MM.1S (cell line): ENCODE measurements at regions not wholly inside any gene's neighbourhood (a gene's known extent, or its start where the extent isn't known, plus 50 kb on each side); places are given as distances from the start of the nearest gene placed in this dataset.

Source experiments
- DNase-seq: peaks from one replicate; pipeline ENCODE4 v3.0.0-alpha.2; 2015
- H2AFZ ChIP-seq: fragments of 300-600 bp; sonication (generic); 2 replicates; pipeline ENCODE4 v1.6.0; 2016; ENCODE audit warnings: antibody characterized with exemption, low read length
- H3F3A ChIP-seq: fragments of 300-600 bp; sonication (generic); 2 replicates; pipeline ENCODE4 v1.6.1; 2016; ENCODE audit warnings: mild to moderate bottlenecking, antibody characterized with exemption, low read length, moderate library complexity, mixed read lengths; ENCODE audit not compliant: insufficient read depth
- H3K27ac ChIP-seq: fragments of 300-600 bp; sonication (generic); 2 replicates; pipeline ENCODE4 v1.5.1; 2016; ENCODE audit warnings: mild to moderate bottlenecking, low read length
- H3K27me3 ChIP-seq: fragments of 300-600 bp; sonication (generic); replicated peaks from 2 replicates; pipeline ENCODE4 v1.6.0; 2016; ENCODE audit warnings: low read length; ENCODE audit not compliant: insufficient read depth
- H3K36me3 ChIP-seq: fragments of 300-600 bp; sonication (generic); replicated peaks from 2 replicates; pipeline ENCODE4 v1.6.1; 2016; ENCODE audit warnings: mild to moderate bottlenecking, low read length, mixed read lengths; ENCODE audit not compliant: insufficient read depth
- H3K4me1 ChIP-seq: fragments of 300-600 bp; sonication (generic); 2 replicates; pipeline ENCODE4 v1.6.1; 2016; ENCODE audit warnings: low read length, mixed read lengths
- H3K4me2 ChIP-seq: fragments of 300-600 bp; sonication (generic); 2 replicates; pipeline ENCODE4 v1.6.0; 2016; ENCODE audit warnings: low read depth, low read length
- H3K4me3 ChIP-seq: fragments of 300-600 bp; sonication (generic); 2 replicates; pipeline ENCODE4 v1.5.1; 2016; ENCODE audit warnings: low read length, mixed read lengths
- H3K79me2 ChIP-seq: fragments of 300-600 bp; sonication (generic); 2 replicates; pipeline ENCODE4 v1.6.1; 2016; ENCODE audit warnings: mixed run types, low read length, mixed read lengths
- H3K9ac ChIP-seq: fragments of 300-600 bp; sonication (generic); 2 replicates; pipeline ENCODE4 v1.6.1; 2016; ENCODE audit warnings: low read length, mixed read lengths
- H3K9me2 ChIP-seq: fragments of 300-600 bp; sonication (generic); replicated peaks from 2 replicates; pipeline ENCODE4 v1.6.1; 2016; ENCODE audit warnings: mild to moderate bottlenecking, low read length, mixed read lengths; ENCODE audit not compliant: insufficient read depth
- H3K9me3 ChIP-seq: fragments of 300-600 bp; sonication (generic); replicated peaks from 2 replicates; pipeline ENCODE4 v1.6.1; 2016; ENCODE audit warnings: mild to moderate bottlenecking, low read length, mixed read lengths; ENCODE audit not compliant: insufficient read depth
- H4K20me1 ChIP-seq: fragments of 300-600 bp; sonication (generic); 2 replicates; pipeline ENCODE4 v1.6.1; 2016; ENCODE audit warnings: mild to moderate bottlenecking, low read length, moderate library complexity, mixed read lengths; ENCODE audit not compliant: insufficient read depth
- CTCF ChIP-seq: fragments of 300-600 bp; sonication (generic); IDR thresholded peaks from 2 replicates; pipeline ENCODE4 v1.5.1; 2016; ENCODE audit warnings: antibody characterized with exemption, low read length, mixed read lengths
- EZH2 ChIP-seq: fragments of 300-600 bp; sonication (generic); optimal IDR thresholded peaks from 2 replicates; pipeline ENCODE3; 2017; ENCODE audit warnings: low read depth, mild to moderate bottlenecking, antibody characterized with exemption, low read length, mixed read lengths
- EZH2phosphoT487 ChIP-seq: fragments of 300-600 bp; sonication (generic); IDR thresholded peaks from 2 replicates; pipeline ENCODE4 v1.6.1; 2018; ENCODE audit warnings: antibody characterized with exemption, low read length

- Histone ChIP-seq H3K36me3 (no peaks in the 10 kb centered on the region), H3K4me3 (no peak overlapping the region), H3K79me2 (no peaks in the 10 kb centered on the region), H3F3A (no peaks in the 10 kb centered on the region), H3K9me2 (no peaks in the 10 kb centered on the region), H3K4me2 (no peak overlapping the region), H2AFZ (no peak overlapping the region), H4K20me1 (no peaks in the 10 kb centered on the region), H3K27ac (no peak overlapping the region), H3K4me1 (no peaks in the 10 kb centered on the region), H3K27me3 (no peaks in the 10 kb centered on the region), H3K9ac (no peak overlapping the region), H3K9me3 (no peaks in the 10 kb centered on the region)
- DNase-seq: no peak
- TF ChIP-seq EZH2phosphoT487: no peak
- TF ChIP-seq CTCF: no peak
- TF ChIP-seq EZH2: no peak
Observed at GRCh38 chr16:73965591-73965990, 331.0 kb upstream of the PSMD7 start.

GRCh38 chr16:73956587-73957494 lies 339.8 kb upstream of the PSMD7 start:
- H3K79me2 ChIP-seq: no peaks in the 10 kb centered on the region
- peak; percentile 39 for DNase-seq
- H3K27ac ChIP-seq: no peak overlapping the region
- H3F3A ChIP-seq: no peaks in the 10 kb centered on the region
- no peak overlapping the region for H3K4me2 ChIP-seq
- H3K4me3 ChIP-seq: no peak overlapping the region
- no peak overlapping the region for H3K9ac ChIP-seq
- H3K9me3 ChIP-seq: no peaks in the 10 kb centered on the region
- H3K4me1 ChIP-seq: no peaks in the 10 kb centered on the region
- TF ChIP-seq CTCF (peak; percentile 58), EZH2 (no peak)
- no peaks in the 10 kb centered on the region for H3K9me2 ChIP-seq
- H3K27me3 ChIP-seq: no peaks in the 10 kb centered on the region
- no peak overlapping the region for H2AFZ ChIP-seq
- no peaks in the 10 kb centered on the region for H4K20me1 ChIP-seq
- H3K36me3 ChIP-seq: no peaks in the 10 kb centered on the region

- Histone ChIP-seq H3K36me3 (no peaks in the 10 kb centered on the region), H3K4me3 (no peak overlapping the region), H2AFZ (no peak overlapping the region)
Observed at GRCh38 chr16:73955702-73956101, 340.9 kb upstream of the PSMD7 start.

More at GRCh38 chr16:73955702-73956101, 340.9 kb upstream of the PSMD7 start:
- Histone ChIP-seq H3K4me2 (no peak overlapping the region), H3K79me2 (no peaks in the 10 kb centered on the region), H3F3A (no peaks in the 10 kb centered on the region), H4K20me1 (no peaks in the 10 kb centered on the region), H3K27ac (no peak overlapping the region), H3K9ac (no peak overlapping the region), H3K27me3 (no peaks in the 10 kb centered on the region), H3K4me1 (no peaks in the 10 kb centered on the region), H3K9me2 (no peaks in the 10 kb centered on the region), H3K9me3 (no peaks in the 10 kb centered on the region)
- no peak for DNase-seq
- TF ChIP-seq CTCF (no peak), EZH2phosphoT487 (no peak), EZH2 (no peak)
